Keratinocyte (primary cell): ENCODE measurements at regions not wholly inside any gene's neighbourhood (a gene's known extent, or its start where the extent isn't known, plus 50 kb on each side); places are given as distances from the start of the nearest gene placed in this dataset.

Experiments
- DNase-seq: peaks from one replicate; pipeline ENCODE4 v3.0.0-alpha.2; 2011; ENCODE audit warnings: low read depth, missing footprints, low spot score
- FAIRE-seq: peaks from 2 replicates; lab custom pipeline; 2011; peaks lifted over from hg19 to GRCh38; lab: Jason Lieb, UNC
- H2AFZ ChIP-seq: 2 replicates; pipeline ENCODE4 v1.6.0; 2012; ENCODE audit warnings: low read length, control low read depth, inconsistent platforms; ENCODE audit not compliant: control insufficient read depth
- H3K27ac ChIP-seq: 2 replicates; pipeline ENCODE4 v1.5.1; 2011; ENCODE audit warnings: low read length; ENCODE audit not compliant: control insufficient read depth, insufficient read depth
- H3K27me3 ChIP-seq: 3 replicates; pipeline ENCODE4 v1.6.0; 2011; ENCODE audit warnings: low read length; ENCODE audit not compliant: control insufficient read depth, insufficient read depth; ENCODE audit errors: extremely low read depth
- H3K36me3 ChIP-seq, 2 experiments: 2 replicates in 1 of 2; 3 replicates in 1 of 2; pipeline ENCODE4 v1.5.1; 2011; ENCODE audit warnings: low read length in 2 of 2, mild to moderate bottlenecking in 1 of 2; ENCODE audit not compliant: control insufficient read depth in 2 of 2, insufficient read depth in 2 of 2; ENCODE audit errors: extremely low read depth in 1 of 2
- H3K4me1 ChIP-seq: 3 replicates; pipeline ENCODE4 v1.5.1; 2011; ENCODE audit warnings: low read length; ENCODE audit not compliant: control insufficient read depth, insufficient read depth; ENCODE audit errors: extremely low read depth
- H3K4me2 ChIP-seq: 3 replicates; pipeline ENCODE4 v1.6.0; 2011; ENCODE audit warnings: low read depth, low read length; ENCODE audit not compliant: control insufficient read depth, insufficient read depth; ENCODE audit errors: extremely low read depth
- H3K4me3 ChIP-seq, 3 experiments: fragments of 200-600 bp in 1 of 3; sonication (generic) in 1 of 3; 2 replicates in 2 of 3; 3 replicates in 1 of 3; pipeline ENCODE4 v1.5.1; 2011 to 2016; ENCODE audit warnings: low read length in 3 of 3, mild to moderate bottlenecking in 3 of 3, control low read depth in 2 of 3, inconsistent platforms in 1 of 3, low read depth in 1 of 3, mixed read lengths in 1 of 3, mixed run types in 1 of 3, moderate library complexity in 1 of 3; ENCODE audit not compliant: control insufficient read depth in 2 of 3, insufficient read depth in 2 of 3; ENCODE audit errors: extremely low read depth in 1 of 3
- H3K79me2 ChIP-seq: 2 replicates; pipeline ENCODE4 v1.6.0; 2012; ENCODE audit warnings: low read length; ENCODE audit not compliant: control insufficient read depth, insufficient read depth
- H3K9ac ChIP-seq: 3 replicates; pipeline ENCODE4 v1.6.0; 2011; ENCODE audit warnings: low read length; ENCODE audit not compliant: control insufficient read depth, insufficient read depth; ENCODE audit errors: extremely low read depth
- H3K9me1 ChIP-seq: 3 replicates; pipeline ENCODE4 v1.6.0; 2011; ENCODE audit warnings: low read length; ENCODE audit not compliant: control insufficient read depth, insufficient read depth; ENCODE audit errors: extremely low read depth
- H3K9me3 ChIP-seq: 2 replicates; pipeline ENCODE4 v1.5.1; 2012; ENCODE audit warnings: low read depth, low read length; ENCODE audit not compliant: control insufficient read depth
- H4K20me1 ChIP-seq: 3 replicates; pipeline ENCODE4 v1.6.0; 2011; ENCODE audit warnings: low read length; ENCODE audit not compliant: control insufficient read depth, insufficient read depth; ENCODE audit errors: extremely low read depth
- CTCF ChIP-seq, 3 experiments: IDR thresholded peaks in 1 of 3; conservative IDR thresholded peaks in 1 of 3; optimal IDR thresholded peaks in 1 of 3; 2 replicates in 2 of 3; 3 replicates in 1 of 3; pipeline versions ENCODE3 to v1.5.1; 2011; ENCODE audit warnings: low read length in 3 of 3, mild to moderate bottlenecking in 3 of 3, moderate library complexity in 2 of 3, control low read depth in 1 of 3, inconsistent platforms in 1 of 3; ENCODE audit not compliant: insufficient read depth in 2 of 3; ENCODE audit errors: extremely low read depth in 1 of 3
- EZH2 ChIP-seq: IDR thresholded peaks from one replicate; pipeline ENCODE4 v1.6.1; 2012; ENCODE audit warnings: inconsistent platforms, mild to moderate bottlenecking, low read length, moderate library complexity
- dilution Hi-C: fragments of 300-500 bp; cut with MboI; formaldehyde crosslinking; loops from one replicate; pipeline ENCODE4 v1.7.0; 2020; ENCODE audit warnings: low sequenced_read_pairs; ENCODE audit not compliant: extremely low pct_ligation_motif_present

- H3K4me3 ChIP-seq: no peak overlapping the region
- H4K20me1 ChIP-seq: no peaks in the 10 kb centered on the region
- H3K27me3 ChIP-seq: no peaks in the 10 kb centered on the region
- H3K4me2 ChIP-seq: peak overlapping the region; percentile 54
- no peak for DNase-seq
- no peak for TF ChIP-seq CTCF (optimal IDR thresholded peaks at IDR 0.05 in 1 of 3, IDR thresholded peaks at IDR 0.05 in 1 of 3, conservative IDR thresholded peaks at IDR 0.05 in 1 of 3; ENCODE audit: extremely low read depth in 1 of 3, insufficient read depth in 2 of 3, low read length in 3 of 3)
- H3K79me2 ChIP-seq: no peaks in the 10 kb centered on the region
- H3K4me1 ChIP-seq: peaks cover 21% of the 10 kb centered on the region
- H3K36me3 ChIP-seq: no peaks in the 10 kb centered on the region
- peak; percentile 61 for FAIRE-seq
- no peak overlapping the region for H3K9ac ChIP-seq
- H3K9me3 ChIP-seq: no peaks in the 10 kb centered on the region
- H3K9me1 ChIP-seq: no peaks in the 10 kb centered on the region
- dilution Hi-C loops: no loop called here
- H3K27ac ChIP-seq: peak overlapping the region; percentile 31
- no peak overlapping the region for H2AFZ ChIP-seq
Observed at GRCh38 chr6:113464960-113465359, 392.2 kb upstream of the MARCKS start.

GRCh38 chr6:113466526-113466925 is 390.6 kb upstream of the MARCKS start:
- Histone ChIP-seq H3K36me3 (no peaks in the 10 kb centered on the region), H4K20me1 (no peaks in the 10 kb centered on the region), H3K4me1 (peaks cover 16% of the 10 kb centered on the region), H3K9me1 (no peaks in the 10 kb centered on the region), H3K4me2 (no peak overlapping the region), H3K9ac (no peak overlapping the region), H2AFZ (no peak overlapping the region), H3K9me3 (no peaks in the 10 kb centered on the region), H3K79me2 (no peaks in the 10 kb centered on the region), H3K27ac (no peak overlapping the region), H3K27me3 (no peaks in the 10 kb centered on the region), H3K4me3 (no peak overlapping the region)
- no peak for FAIRE-seq
- TF ChIP-seq CTCF (optimal IDR thresholded peaks at IDR 0.05 in 1 of 3, IDR thresholded peaks at IDR 0.05 in 1 of 3, conservative IDR thresholded peaks at IDR 0.05 in 1 of 3; ENCODE audit: extremely low read depth in 1 of 3, insufficient read depth in 2 of 3, low read length in 3 of 3) (no peak), EZH2 (no peak)
- dilution Hi-C loops: no loop called here
- DNase-seq: no peak
